ENCODE measurements at regions not wholly inside any gene's neighbourhood (a gene's known extent, or its start where the extent isn't known, plus 50 kb on each side); places are given as distances from the start of the nearest gene placed in this dataset.
"Not testable (repeated sequence)": the region's sequence is repeated elsewhere in the genome, so short reads cannot be mapped to it uniquely, and the experiment has no call there.

DNA sequence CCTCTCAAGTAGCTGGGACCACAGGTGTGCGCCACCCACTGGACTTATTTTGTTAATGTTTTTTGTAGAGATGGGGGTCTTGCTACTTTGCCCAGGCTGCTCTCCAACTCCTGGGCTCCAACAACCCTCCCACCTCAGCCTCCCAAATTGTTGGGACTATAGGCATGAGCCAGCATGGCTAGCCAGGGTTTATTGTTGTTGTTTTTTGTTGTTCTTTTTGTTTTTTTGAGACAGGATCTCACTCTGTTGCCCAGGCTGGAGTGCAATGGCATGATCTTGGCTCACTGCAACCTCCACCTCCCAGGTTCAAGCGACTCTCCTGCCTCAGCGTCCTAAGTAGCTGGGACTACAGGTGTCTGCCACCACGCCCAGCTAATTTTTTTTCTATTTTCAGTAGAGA, 142.2 kb downstream of the CRLF3 start:
- TF ChIP-seq, protein P1, sequence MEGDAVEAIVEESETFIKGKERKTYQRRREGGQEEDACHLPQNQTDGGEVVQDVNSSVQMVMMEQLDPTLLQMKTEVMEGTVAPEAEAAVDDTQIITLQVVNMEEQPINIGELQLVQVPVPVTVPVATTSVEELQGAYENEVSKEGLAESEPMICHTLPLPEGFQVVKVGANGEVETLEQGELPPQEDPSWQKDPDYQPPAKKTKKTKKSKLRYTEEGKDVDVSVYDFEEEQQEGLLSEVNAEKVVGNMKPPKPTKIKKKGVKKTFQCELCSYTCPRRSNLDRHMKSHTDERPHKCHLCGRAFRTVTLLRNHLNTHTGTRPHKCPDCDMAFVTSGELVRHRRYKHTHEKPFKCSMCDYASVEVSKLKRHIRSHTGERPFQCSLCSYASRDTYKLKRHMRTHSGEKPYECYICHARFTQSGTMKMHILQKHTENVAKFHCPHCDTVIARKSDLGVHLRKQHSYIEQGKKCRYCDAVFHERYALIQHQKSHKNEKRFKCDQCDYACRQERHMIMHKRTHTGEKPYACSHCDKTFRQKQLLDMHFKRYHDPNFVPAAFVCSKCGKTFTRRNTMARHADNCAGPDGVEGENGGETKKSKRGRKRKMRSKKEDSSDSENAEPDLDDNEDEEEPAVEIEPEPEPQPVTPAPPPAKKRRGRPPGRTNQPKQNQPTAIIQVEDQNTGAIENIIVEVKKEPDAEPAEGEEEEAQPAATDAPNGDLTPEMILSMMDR (conservative IDR thresholded peaks at IDR 0.05; ENCODE audit: low read length), result not testable (repeated sequence)
- not testable (repeated sequence) for TF ChIP-seq EZH2phosphoT487 (IDR thresholded peaks at IDR 0.05; ENCODE audit: borderline replicate concordance)

Measured in Loucy (cell line).